GM21619 (cell line): ENCODE measurements at regions not wholly inside any gene's neighbourhood (a gene's known extent, or its start where the extent isn't known, plus 50 kb on each side); places are given as distances from the start of the nearest gene placed in this dataset.

ENCODE experiments used
- ATAC-seq: cut with Tn5 transposase; IDR thresholded peaks from one replicate; pipeline ENCODE4 v1.9.1; 2021; ENCODE audit not compliant: unreplicated experiment

GRCh38 chr1:30196872-30197638 is 526.3 kb downstream of the MATN1 start:
- no peak for ATAC-seq

- ATAC-seq = no peak
Measured at GRCh38 chr1:30196457-30196856, 526.9 kb downstream of the MATN1 start.

DNA sequence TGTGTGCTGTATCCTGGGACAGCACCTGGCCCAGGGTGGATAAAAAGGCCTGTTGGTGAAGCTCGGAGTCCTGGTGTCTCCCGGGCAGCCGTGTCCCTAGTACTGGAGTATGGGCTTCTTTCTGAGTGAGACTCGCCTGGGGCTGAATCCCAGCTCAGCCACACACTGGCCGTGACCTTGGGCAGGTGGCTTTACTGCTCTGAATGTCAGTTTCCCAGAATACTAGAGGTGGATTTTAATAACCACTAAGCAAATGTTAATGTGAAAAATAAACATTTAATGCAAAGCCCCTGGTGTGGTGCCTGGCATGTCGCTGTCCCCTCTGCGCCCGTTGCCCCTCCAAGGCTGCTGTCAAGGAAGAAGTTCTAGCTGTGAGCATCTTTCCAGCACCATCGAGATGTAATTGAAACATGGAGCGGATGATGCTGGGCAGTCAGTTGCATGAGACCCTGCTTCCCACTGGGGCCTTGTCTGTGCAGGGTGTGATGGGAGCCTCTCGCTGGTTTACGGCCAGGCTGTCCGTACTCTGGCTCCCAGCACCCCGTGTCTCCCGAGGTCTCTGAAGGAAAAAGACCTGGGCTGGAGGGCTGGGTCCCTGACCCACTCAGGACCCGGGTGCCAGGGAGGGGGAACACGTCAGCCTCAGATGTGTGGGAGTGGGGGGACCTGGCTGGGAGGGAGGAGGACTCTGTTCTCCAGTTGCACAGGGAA is 527.8 kb downstream of the MATN1 start:
- ATAC-seq = no peak

GRCh38 chr1:30194741-30195423 is 528.5 kb downstream of the MATN1 start:
- no peak for ATAC-seq

DNA sequence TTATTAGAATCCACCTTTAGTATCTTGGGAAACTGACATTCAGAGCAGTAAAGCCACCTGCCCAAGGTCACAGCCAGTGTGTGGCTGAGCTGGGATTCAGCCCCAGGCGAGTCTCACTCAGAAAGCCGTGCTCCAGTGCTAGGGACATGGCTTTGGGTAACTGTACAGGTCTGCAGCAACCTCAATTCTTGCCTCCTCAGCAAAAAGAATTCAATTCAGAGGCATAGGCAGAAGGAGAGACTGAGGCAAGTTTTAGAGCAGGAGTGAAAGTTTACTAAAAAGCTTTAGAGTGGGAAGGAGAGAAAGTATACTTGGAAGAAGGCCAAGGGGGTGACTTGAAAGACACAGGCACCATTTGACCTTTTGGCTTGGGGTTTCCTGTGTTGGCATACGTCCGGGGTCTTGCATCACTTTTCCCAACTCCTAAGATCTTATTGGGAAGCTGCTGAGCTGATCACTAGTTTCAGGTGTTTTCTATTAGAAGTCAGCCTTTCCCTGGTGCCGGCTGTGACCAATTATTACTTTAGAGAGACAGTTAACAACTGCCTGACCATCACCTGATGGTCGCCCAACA is 529.3 kb downstream of the MATN1 start:
- no peak for ATAC-seq

DNA sequence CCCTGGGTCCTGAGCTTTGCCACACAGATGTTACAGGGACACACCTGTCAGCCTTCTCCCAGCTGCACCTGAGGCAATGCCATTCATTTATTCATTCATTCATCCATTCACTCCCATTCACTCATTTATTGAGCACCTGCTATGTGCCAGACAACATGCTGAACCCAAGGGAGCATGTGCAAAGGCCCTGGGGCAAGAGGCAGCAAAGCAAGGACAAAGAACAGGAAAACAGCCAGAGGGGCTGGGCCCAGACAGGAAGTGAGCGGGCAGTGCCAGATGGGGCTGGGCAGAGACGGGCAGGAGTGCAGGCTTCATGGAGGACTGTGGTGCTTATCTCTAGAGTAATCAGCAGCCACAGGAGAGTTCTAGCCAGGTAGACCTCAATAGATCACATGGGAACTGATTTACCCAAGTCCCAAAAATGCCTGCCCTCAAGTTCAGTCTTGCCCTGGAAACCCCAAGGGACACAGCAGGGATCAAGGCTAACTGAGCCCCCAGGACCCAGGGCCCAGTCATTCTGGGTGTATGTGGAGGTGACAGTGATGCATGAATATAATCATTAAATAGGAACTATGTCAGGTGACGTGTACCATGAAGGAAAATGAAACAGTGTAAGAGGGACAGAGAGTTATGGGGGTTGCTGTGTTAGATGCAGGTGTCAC is 530.3 kb downstream of the MATN1 start:
- no peak for ATAC-seq

DNA sequence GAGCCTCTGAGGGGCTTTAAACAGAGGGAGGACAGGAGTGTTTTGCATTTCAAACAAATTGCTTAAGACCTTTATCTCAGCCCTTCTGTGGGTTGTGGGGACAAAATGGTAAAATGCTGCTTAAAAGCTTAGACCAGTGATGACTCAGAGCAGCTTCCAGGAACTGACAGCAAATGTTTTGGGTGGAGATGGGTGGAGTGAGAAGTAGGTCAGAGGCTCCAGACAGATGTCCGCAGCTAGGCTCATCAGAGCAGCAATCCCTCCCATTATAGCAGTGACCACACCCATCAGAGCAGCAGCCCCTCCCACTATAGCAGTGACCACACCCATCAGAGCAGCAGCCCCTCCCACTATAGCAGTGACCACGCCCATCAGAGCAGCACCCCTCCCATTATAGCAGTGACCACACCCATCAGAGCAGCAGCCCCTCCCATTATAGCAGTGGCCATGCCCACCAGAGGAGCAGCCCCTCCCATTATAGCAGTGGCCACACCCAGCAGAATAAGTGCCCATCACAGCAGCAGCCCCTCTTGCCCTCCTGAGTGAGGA is 532.2 kb downstream of the MATN1 start:
- ATAC-seq = no peak

- no peak for ATAC-seq
Measured at GRCh38 chr1:30190511-30191153, 532.8 kb downstream of the MATN1 start.

DNA sequence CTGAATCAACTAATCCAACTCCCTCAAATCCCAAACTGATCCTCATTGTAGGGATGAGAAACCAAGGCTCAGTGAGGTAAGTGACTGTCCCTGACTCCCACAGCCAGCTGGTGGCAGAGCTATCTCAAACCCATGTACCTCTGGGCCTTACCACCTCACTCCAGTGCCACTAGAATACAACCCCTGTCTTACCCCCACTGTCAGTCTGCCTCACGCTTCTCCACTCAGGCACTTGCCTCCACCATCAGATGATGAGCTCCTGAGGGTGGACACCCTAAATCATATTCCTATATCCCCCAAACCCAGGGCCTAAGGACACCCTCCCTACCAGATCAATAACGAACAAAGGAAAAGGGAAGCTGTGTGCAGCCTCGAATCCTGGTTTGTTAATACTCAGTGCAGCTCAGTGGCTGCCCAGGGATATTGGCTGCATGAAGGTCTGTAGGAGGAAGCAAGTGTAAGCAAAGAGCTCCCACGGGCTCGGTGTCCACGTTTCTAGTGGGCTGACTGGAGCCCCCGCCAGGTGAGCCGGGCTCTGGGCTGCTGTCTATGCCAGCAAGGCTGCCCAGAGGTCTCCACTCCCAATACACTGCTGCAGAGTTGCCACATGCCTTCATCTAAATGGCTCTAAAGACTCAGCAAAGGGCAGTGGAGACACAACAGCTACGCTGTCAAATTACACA is 533.4 kb downstream of the MATN1 start:
- ATAC-seq = no peak

GRCh38 chr1:30188999-30189398 is 534.4 kb downstream of the MATN1 start:
- ATAC-seq = no peak

GRCh38 chr1:30188329-30188728 is 535.1 kb downstream of the MATN1 start:
- no peak for ATAC-seq

DNA sequence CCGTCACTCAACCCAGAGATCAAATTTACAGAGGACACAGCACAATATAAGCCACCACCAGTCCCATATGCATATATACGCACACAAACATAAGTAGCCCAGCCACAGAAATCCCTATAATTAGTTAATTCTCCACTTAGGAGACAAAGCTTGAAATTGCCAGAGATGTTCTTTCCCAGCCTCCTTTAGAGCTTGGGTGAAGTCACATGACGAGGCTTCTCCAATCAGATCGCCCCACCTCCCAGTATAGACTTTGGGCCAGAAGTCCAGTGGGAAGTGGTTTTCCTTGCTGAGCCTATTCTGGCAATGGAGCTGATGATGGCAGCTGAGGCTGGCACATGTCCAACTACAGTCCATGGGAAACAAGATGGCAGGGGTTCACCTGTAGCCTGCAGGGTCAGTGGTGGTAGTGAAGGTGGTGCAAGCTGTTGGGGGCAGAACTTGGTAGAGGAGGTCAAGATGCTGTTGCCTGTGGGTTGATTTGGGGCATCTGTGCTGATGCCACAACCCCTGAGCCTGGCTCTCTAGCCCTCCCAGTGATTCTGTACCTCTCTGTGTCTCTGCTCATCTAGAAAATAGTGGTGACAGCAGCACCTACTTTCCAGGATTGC is 535.9 kb downstream of the MATN1 start:
- no peak for ATAC-seq

DNA sequence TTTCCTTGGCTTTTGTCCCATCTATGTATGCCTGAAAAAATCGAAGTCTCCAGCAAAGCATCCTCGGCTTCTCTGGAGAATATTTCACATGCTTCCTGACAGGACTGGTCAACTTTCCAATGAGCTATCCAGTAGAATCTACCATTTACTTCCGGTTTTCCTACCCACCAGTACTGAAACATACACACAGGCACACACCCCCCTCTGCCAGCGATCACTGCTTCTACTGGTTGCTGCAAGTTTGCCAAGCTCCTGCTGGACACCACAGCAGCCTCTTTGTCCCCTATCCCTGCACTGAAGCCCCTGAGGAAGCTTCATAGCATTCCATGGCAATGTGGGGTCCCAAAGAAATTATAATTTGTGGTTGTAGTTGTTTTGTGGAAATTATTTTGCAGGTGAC is 536.8 kb downstream of the MATN1 start:
- ATAC-seq = no peak

DNA sequence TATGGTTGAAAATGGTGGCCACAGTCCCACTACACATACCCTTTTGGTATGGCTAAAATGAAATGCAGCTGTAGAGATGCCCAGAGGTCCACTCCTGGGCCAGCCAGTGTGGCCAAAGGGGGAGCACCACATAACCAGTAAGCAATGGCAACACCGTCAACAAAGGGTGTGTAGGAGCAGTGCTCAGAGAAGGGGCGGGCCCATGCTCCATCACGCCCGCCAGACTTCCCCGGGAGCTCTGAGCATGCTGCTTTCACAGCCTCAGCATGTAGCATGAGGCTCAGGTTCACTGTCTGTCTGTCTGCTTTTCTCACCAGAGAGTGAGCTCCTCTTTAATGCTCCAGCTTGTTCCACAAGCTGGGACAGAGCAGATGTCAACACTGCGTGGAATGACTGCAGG is 537.6 kb downstream of the MATN1 start:
- ATAC-seq = no peak

DNA sequence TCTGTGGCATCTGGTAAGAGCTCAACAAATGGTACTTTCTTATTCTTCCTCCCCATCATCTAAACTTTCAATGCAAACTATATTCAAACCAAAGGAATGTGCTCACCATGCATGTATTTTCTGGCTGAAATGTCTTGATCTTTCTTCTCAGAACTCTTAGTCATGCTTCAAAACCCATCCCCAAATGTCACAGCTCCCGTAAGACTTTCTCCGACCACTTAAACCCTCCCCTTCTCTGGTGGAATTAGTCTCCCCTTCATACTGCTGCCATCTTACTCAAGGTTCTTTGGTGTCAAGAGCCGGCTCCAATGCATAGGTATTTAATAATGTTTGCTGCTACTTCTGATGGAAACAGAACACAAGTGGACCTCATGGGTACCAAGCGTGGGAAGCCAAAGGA is 538.1 kb downstream of the MATN1 start:
- no peak for ATAC-seq

DNA sequence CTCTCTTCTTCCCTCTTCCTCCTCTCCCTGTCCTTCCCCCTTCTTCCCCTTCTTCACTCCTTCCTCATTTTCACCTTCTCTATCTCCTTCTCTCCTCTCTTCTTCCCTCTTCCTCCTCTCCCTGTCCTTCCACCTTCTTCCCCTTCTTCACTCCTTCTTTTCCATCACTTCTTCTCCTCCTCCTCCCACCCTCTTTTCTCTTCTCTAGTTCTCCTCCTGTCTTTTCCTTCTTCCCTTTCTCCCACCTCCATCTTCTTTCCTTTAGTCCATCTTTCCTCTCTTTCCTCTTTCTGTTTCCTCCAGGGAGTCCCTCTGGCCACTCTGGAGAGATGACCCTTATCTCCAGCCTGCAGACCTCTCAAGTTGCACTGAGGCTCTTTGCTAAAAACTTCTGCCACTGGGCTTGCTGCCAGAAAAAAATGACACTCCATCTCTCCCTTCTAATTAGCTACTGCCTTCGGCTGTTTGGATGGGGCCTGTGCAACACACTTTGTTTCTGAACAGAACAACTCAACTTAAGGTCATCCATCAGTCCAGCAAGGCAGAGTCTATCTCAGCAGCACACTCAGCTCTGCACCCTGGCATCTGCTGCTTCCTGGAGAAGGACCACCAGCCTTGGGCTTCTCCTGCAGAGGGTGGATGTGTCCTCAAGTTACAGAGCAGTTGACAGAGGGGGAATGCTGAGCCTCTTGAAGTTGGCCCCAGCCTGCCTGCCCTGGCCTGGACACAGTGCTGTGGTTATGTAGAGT is 538.8 kb downstream of the MATN1 start:
- no peak for ATAC-seq

DNA sequence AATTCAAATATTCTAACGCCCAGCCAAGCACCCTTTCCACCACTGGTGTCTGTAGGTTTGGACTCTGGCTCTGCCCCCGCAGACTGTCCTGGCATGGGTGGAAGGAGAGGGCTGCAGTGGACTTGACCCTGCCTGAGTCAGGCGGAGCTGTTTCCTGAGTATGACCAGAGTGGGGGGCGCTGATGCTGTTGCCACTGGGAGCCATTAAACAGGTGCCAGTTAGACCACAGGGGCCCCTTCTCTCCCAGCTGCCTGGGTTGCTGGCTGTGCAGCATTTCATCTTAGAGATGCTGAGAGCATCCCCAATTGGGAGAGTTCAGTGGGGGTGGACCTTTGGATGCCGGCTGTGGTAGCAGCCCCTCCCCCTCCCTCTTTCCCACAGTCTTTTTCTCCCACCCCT is 539.5 kb downstream of the MATN1 start:
- no peak for ATAC-seq

- no peak for ATAC-seq
Measured at GRCh38 chr1:30183006-30183405, 540.4 kb downstream of the MATN1 start.
